Gastrocnemius medialis (tissue), 4 donors: ENCODE measurements at regions not wholly inside any gene's neighbourhood (a gene's known extent, or its start where the extent isn't known, plus 50 kb on each side); places are given as distances from the start of the nearest gene placed in this dataset.

Source experiments
- POLR2A ChIP-seq, 2 donors: fragments of 450-650 bp; IDR thresholded peaks; one replicate each; pipeline ENCODE4 v1.6.1; 2017; ENCODE audit warnings: antibody characterized with exemption in 2 of 2, mild to moderate bottlenecking in 2 of 2, moderate library complexity in 2 of 2
- TF ChIP-seq, protein P1 (sequence below), 5 experiments: fragments of 450-650 bp in 3 of 5; fragments of 200-600 bp in 2 of 5; sonication (generic) in 2 of 5; IDR thresholded peaks in 4 of 5; conservative IDR thresholded peaks in 1 of 5; 1 replicate in 4 of 5; 2 replicates in 1 of 5; pipeline ENCODE4 v1.5.1; 2016 to 2019; ENCODE audit warnings: antibody characterized with exemption in 5 of 5, mild to moderate bottlenecking in 3 of 5, moderate library complexity in 3 of 5

DNA sequence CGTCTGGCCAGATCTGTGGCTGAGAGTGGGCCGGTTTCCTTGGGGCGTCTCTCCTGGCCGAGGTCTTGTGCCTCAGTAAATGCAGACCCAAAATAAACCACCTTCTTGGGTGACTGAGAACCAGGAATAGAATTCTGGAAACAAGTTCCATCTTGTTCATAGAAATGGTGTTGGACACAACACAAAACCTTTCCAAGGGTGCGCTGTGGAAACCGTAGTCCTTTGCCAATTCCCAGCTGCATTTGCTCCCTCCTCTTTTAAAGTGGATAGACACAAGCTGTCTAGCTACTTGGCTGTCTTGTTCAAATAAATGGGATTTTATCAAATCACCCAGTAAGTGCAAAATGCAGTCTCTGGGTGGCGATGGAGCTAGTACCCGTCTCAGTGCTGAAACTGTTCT, 300.2 kb downstream of the SHANK2 start:
- TF ChIP-seq, protein P1, sequence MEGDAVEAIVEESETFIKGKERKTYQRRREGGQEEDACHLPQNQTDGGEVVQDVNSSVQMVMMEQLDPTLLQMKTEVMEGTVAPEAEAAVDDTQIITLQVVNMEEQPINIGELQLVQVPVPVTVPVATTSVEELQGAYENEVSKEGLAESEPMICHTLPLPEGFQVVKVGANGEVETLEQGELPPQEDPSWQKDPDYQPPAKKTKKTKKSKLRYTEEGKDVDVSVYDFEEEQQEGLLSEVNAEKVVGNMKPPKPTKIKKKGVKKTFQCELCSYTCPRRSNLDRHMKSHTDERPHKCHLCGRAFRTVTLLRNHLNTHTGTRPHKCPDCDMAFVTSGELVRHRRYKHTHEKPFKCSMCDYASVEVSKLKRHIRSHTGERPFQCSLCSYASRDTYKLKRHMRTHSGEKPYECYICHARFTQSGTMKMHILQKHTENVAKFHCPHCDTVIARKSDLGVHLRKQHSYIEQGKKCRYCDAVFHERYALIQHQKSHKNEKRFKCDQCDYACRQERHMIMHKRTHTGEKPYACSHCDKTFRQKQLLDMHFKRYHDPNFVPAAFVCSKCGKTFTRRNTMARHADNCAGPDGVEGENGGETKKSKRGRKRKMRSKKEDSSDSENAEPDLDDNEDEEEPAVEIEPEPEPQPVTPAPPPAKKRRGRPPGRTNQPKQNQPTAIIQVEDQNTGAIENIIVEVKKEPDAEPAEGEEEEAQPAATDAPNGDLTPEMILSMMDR (IDR thresholded peaks at IDR 0.05 in 4 of 5, conservative IDR thresholded peaks at IDR 0.05 in 1 of 5), result no peak
- TF ChIP-seq POLR2A (IDR thresholded peaks at IDR 0.05), result no peak
